K562 (cell line): ENCODE measurements at regions not wholly inside any gene's neighbourhood (a gene's known extent, or its start where the extent isn't known, plus 50 kb on each side); places are given as distances from the start of the nearest gene placed in this dataset.

ENCODE experiments used
- IFI16 ChIP-seq: fragments of 250-450 bp; sonication (Bioruptor Pico); IDR thresholded peaks from 2 replicates; pipeline ENCODE4 v2.1.2; 2022; ENCODE audit warnings: mild to moderate bottlenecking, inconsistent platforms
- POLR2G ChIP-seq: fragments of 200-400 bp; formaldehyde crosslinking; IDR thresholded peaks from 2 replicates; pipeline ENCODE4 v1.6.1; 2017; ENCODE audit warnings: low read depth, mild to moderate bottlenecking, antibody characterized with exemption, low read length, moderate library complexity
- TF ChIP-seq, protein P1 (sequence below), 2 experiments: fragments of 450-650 bp; formaldehyde crosslinking in 1 of 2; IDR thresholded peaks; 2 replicates each; pipeline versions ENCODE4 v1.4.0 to v1.6.1; 2014 to 2020; ENCODE audit warnings: mild to moderate bottlenecking in 2 of 2, borderline replicate concordance in 1 of 2, low read depth in 1 of 2
- TF ChIP-seq, protein P2 (sequence below): sonication (generic); formaldehyde crosslinking; IDR thresholded peaks from 2 replicates; pipeline ENCODE4 v1.8.0; 2022; ENCODE audit warnings: mild to moderate bottlenecking, missing genetic modification reagents
- TF ChIP-seq, protein P3 (sequence below): fragments of 450-650 bp; IDR thresholded peaks from 2 replicates; pipeline ENCODE4 v1.6.1; 2016; ENCODE audit warnings: mild to moderate bottlenecking

DNA sequence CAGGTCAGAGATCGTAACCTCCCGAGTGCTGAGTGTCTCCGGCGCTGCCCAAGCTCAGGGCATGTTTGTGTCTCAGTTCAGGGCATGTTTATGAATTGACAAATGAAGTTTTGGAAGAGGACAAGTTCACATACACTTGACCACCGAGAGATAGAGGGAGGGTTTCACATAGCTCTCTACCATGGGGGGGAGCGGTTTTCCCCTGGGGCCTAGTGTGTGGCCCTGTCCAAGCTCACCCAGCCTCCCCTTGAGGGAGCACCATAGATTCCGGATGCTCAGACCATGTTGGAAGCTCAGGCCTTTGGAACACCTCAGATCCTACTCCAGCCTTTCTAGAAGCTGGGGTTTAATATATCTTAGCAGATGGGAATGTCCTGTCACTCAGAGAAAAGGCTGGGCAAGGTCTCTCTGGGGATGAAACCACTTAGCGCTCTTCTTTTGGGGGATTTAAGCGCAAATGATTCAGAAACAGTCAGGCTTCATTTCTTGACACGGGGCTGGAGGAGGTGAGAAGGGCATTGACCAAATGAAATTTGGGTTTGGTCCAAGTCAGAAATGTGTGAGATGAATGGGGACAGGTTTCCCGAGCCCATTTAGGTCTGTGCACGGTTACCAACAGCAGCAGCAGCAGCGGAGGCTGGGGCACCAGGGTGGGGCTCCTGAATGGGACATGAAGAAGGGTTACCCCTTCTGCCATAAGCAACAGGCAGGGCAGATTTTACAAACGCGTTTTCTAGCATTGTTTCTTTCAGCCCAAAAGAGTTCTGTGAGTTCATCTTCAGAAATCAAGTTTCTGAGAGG lies 96.6 kb downstream of the METRNL start (continued):
- TF ChIP-seq, protein P1, sequence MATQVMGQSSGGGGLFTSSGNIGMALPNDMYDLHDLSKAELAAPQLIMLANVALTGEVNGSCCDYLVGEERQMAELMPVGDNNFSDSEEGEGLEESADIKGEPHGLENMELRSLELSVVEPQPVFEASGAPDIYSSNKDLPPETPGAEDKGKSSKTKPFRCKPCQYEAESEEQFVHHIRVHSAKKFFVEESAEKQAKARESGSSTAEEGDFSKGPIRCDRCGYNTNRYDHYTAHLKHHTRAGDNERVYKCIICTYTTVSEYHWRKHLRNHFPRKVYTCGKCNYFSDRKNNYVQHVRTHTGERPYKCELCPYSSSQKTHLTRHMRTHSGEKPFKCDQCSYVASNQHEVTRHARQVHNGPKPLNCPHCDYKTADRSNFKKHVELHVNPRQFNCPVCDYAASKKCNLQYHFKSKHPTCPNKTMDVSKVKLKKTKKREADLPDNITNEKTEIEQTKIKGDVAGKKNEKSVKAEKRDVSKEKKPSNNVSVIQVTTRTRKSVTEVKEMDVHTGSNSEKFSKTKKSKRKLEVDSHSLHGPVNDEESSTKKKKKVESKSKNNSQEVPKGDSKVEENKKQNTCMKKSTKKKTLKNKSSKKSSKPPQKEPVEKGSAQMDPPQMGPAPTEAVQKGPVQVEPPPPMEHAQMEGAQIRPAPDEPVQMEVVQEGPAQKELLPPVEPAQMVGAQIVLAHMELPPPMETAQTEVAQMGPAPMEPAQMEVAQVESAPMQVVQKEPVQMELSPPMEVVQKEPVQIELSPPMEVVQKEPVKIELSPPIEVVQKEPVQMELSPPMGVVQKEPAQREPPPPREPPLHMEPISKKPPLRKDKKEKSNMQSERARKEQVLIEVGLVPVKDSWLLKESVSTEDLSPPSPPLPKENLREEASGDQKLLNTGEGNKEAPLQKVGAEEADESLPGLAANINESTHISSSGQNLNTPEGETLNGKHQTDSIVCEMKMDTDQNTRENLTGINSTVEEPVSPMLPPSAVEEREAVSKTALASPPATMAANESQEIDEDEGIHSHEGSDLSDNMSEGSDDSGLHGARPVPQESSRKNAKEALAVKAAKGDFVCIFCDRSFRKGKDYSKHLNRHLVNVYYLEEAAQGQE (IDR thresholded peaks at IDR 0.05; ENCODE audit: borderline replicate concordance): no peak
- TF ChIP-seq, protein P1 (CRISPR knock-in tag; IDR thresholded peaks at IDR 0.05; ENCODE audit: low read depth): no peak
- no peak for TF ChIP-seq POLR2G
- TF ChIP-seq, protein P2, sequence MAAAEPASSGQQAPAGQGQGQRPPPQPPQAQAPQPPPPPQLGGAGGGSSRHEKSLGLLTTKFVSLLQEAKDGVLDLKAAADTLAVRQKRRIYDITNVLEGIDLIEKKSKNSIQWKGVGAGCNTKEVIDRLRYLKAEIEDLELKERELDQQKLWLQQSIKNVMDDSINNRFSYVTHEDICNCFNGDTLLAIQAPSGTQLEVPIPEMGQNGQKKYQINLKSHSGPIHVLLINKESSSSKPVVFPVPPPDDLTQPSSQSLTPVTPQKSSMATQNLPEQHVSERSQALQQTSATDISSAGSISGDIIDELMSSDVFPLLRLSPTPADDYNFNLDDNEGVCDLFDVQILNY: no peak
- TF ChIP-seq IFI16 (CRISPR knock-in tag): no peak
- TF ChIP-seq, protein P3, sequence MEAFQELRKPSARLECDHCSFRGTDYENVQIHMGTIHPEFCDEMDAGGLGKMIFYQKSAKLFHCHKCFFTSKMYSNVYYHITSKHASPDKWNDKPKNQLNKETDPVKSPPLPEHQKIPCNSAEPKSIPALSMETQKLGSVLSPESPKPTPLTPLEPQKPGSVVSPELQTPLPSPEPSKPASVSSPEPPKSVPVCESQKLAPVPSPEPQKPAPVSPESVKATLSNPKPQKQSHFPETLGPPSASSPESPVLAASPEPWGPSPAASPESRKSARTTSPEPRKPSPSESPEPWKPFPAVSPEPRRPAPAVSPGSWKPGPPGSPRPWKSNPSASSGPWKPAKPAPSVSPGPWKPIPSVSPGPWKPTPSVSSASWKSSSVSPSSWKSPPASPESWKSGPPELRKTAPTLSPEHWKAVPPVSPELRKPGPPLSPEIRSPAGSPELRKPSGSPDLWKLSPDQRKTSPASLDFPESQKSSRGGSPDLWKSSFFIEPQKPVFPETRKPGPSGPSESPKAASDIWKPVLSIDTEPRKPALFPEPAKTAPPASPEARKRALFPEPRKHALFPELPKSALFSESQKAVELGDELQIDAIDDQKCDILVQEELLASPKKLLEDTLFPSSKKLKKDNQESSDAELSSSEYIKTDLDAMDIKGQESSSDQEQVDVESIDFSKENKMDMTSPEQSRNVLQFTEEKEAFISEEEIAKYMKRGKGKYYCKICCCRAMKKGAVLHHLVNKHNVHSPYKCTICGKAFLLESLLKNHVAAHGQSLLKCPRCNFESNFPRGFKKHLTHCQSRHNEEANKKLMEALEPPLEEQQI: no peak
- TF ChIP-seq, all 486 proteins: peak for 0
